ENCODE measurements at regions not wholly inside any gene's neighbourhood (a gene's known extent, or its start where the extent isn't known, plus 50 kb on each side); places are given as distances from the start of the nearest gene placed in this dataset.
A peak's percentile ranks its signal among the peaks of the same experiment; 100 is the strongest.

GRCh38 chr15:47338771-47339170 is 378.5 kb upstream of the SEMA6D start:
- no peak overlapping the region for H3K4me2 ChIP-seq (ENCODE audit: low read length)
- FAIRE-seq (no peak), DNase-seq (ENCODE audit: low read depth) (no peak)
- H3K9me3 ChIP-seq (ENCODE audit: insufficient read depth, low read depth, low read length), result no peaks in the 10 kb centered on the region
- Mint-ChIP-seq H3K27ac (ENCODE audit: unreplicated experiment) (no peak overlapping the region), H3K4me1 (ENCODE audit: low read depth, unreplicated experiment) (peaks cover 23% of the 10 kb centered on the region), H3K36me3 (ENCODE audit: low read depth, unreplicated experiment) (no peaks in the 10 kb centered on the region), H3K9me3 (ENCODE audit: unreplicated experiment) (no peaks in the 10 kb centered on the region), H3K4me3 (ENCODE audit: unreplicated experiment) (no peak overlapping the region), H3K27me3 (ENCODE audit: low read depth, unreplicated experiment) (no peaks in the 10 kb centered on the region)
- no peaks in the 10 kb centered on the region for H4K20me1 ChIP-seq (ENCODE audit: insufficient read depth, low read length)
- H3K27me3 ChIP-seq (ENCODE audit: insufficient read depth, low read length), result no peaks in the 10 kb centered on the region
- H2AFZ ChIP-seq (ENCODE audit: low read depth, low read length), result no peak overlapping the region
- no peaks in the 10 kb centered on the region for H3K79me2 ChIP-seq (ENCODE audit: insufficient read depth, low read length)
- H3K9ac ChIP-seq (ENCODE audit: low read length), result no peak overlapping the region
- no peaks in the 10 kb centered on the region for H3K36me3 ChIP-seq (ENCODE audit: insufficient read depth, low read length)
- H3K27ac ChIP-seq (ENCODE audit: low read depth, low read length), result no peak overlapping the region
- no peak overlapping the region for H3K4me3 ChIP-seq (ENCODE audit: insufficient read depth, low read depth, low read length)
- TF ChIP-seq CTCF (IDR thresholded peaks at IDR 0.05; ENCODE audit: insufficient read depth, low read depth, low read length), result no peak
- TF ChIP-seq EZH2 (IDR thresholded peaks at IDR 0.05; ENCODE audit: insufficient read depth, low read length), result no peak
- H3K4me1 ChIP-seq (ENCODE audit: insufficient read depth, low read length), result no peaks in the 10 kb centered on the region

DNA sequence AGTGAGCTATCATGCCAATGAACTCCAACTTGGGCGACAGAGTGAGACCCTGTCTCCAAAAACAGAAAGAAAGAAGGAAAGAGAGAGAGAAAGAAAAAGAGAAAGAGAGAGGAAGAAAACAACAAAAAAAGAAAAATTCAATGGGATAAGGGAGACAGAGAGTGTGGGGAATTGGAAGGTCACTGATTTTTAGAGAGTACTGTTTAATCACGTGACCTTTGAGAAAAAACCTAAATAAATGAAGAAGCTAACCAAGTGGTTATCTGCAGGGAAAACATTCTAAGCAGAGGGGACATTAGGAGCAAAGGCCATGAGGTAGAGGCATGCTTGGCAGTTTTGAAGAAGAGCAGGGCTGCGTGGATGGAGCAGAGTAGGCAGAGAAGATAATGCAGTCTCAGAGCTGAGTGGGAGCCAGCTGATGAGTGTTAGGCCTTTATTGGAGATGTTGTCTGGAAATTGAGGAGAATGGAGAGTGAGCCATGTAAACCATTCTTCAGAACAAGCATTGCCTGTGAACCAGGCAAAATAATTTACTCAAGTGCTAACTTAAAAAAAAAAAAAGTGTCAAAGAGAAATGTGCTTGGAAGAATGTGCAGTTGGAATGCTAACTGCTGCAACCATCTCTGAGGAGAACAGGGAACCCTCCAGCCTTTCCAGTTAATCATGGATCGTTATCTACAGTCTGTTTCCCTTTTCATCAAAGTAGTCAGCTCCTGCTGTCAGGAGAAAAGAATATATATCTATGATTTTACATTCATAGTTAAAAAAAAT is 377.3 kb upstream of the SEMA6D start:
- H2AFZ ChIP-seq (ENCODE audit: low read depth, low read length), result no peak overlapping the region
- H3K4me2 ChIP-seq (ENCODE audit: low read length), result no peak overlapping the region
- peaks cover 11% of the 10 kb centered on the region for H3K4me1 Mint-ChIP-seq (ENCODE audit: low read depth, unreplicated experiment)
- no peaks in the 10 kb centered on the region for H3K4me1 ChIP-seq (ENCODE audit: insufficient read depth, low read length)
- H3K79me2 ChIP-seq (ENCODE audit: insufficient read depth, low read length), result no peaks in the 10 kb centered on the region
- H3K36me3 Mint-ChIP-seq (ENCODE audit: low read depth, unreplicated experiment), result no peaks in the 10 kb centered on the region
- no peak overlapping the region for H3K27ac Mint-ChIP-seq (ENCODE audit: unreplicated experiment)
- no peak overlapping the region for H3K4me3 Mint-ChIP-seq (ENCODE audit: unreplicated experiment)
- H3K27me3 ChIP-seq (ENCODE audit: insufficient read depth, low read length), result no peaks in the 10 kb centered on the region
- H3K4me3 ChIP-seq (ENCODE audit: insufficient read depth, low read depth, low read length), result no peak overlapping the region
- H4K20me1 ChIP-seq (ENCODE audit: insufficient read depth, low read length), result no peaks in the 10 kb centered on the region
- H3K9ac ChIP-seq (ENCODE audit: low read length), result no peak overlapping the region
- H3K36me3 ChIP-seq (ENCODE audit: insufficient read depth, low read length), result no peaks in the 10 kb centered on the region
- DNase-seq (ENCODE audit: low read depth), result no peak
- no peak for FAIRE-seq
- no peak overlapping the region for H3K27ac ChIP-seq (ENCODE audit: low read depth, low read length)
- H3K9me3 Mint-ChIP-seq (ENCODE audit: unreplicated experiment), result no peaks in the 10 kb centered on the region
- no peaks in the 10 kb centered on the region for H3K9me3 ChIP-seq (ENCODE audit: insufficient read depth, low read depth, low read length)
- no peak for TF ChIP-seq CTCF (IDR thresholded peaks at IDR 0.05; ENCODE audit: insufficient read depth, low read depth, low read length)
- TF ChIP-seq EZH2 (IDR thresholded peaks at IDR 0.05; ENCODE audit: insufficient read depth, low read length), result no peak
- no peaks in the 10 kb centered on the region for H3K27me3 Mint-ChIP-seq (ENCODE audit: low read depth, unreplicated experiment)

- H4K20me1 ChIP-seq (ENCODE audit: insufficient read depth, low read length), result no peaks in the 10 kb centered on the region
- H3K4me1 ChIP-seq (ENCODE audit: insufficient read depth, low read length), result no peaks in the 10 kb centered on the region
- H3K27me3 ChIP-seq (ENCODE audit: insufficient read depth, low read length), result no peaks in the 10 kb centered on the region
- H3K27ac Mint-ChIP-seq (ENCODE audit: unreplicated experiment), result peak overlapping the region; percentile 58
- no peak overlapping the region for H3K4me2 ChIP-seq (ENCODE audit: low read length)
- H3K4me3 Mint-ChIP-seq (ENCODE audit: unreplicated experiment), result no peak overlapping the region
- H3K36me3 ChIP-seq (ENCODE audit: insufficient read depth, low read length), result no peaks in the 10 kb centered on the region
- H3K79me2 ChIP-seq (ENCODE audit: insufficient read depth, low read length), result no peaks in the 10 kb centered on the region
- no peak overlapping the region for H3K9ac ChIP-seq (ENCODE audit: low read length)
- no peak overlapping the region for H3K27ac ChIP-seq (ENCODE audit: low read depth, low read length)
- no peak overlapping the region for H2AFZ ChIP-seq (ENCODE audit: low read depth, low read length)
- H3K4me3 ChIP-seq (ENCODE audit: insufficient read depth, low read depth, low read length), result no peak overlapping the region
- no peak for TF ChIP-seq CTCF (IDR thresholded peaks at IDR 0.05; ENCODE audit: insufficient read depth, low read depth, low read length)
- no peak for TF ChIP-seq EZH2 (IDR thresholded peaks at IDR 0.05; ENCODE audit: insufficient read depth, low read length)
- H3K36me3 Mint-ChIP-seq (ENCODE audit: low read depth, unreplicated experiment), result no peaks in the 10 kb centered on the region
- H3K4me1 Mint-ChIP-seq (ENCODE audit: low read depth, unreplicated experiment), result peaks cover 8% of the 10 kb centered on the region
- no peaks in the 10 kb centered on the region for H3K27me3 Mint-ChIP-seq (ENCODE audit: low read depth, unreplicated experiment)
- no peaks in the 10 kb centered on the region for H3K9me3 Mint-ChIP-seq (ENCODE audit: unreplicated experiment)
- FAIRE-seq, result no peak
- no peaks in the 10 kb centered on the region for H3K9me3 ChIP-seq (ENCODE audit: insufficient read depth, low read depth, low read length)
- DNase-seq (ENCODE audit: low read depth), result no peak
Measured at GRCh38 chr15:47340571-47340920, 376.8 kb upstream of the SEMA6D start.

Data from astrocyte (in vitro differentiated cells and primary cell).